NCI-H345 (cell line): ENCODE measurements at regions not wholly inside any gene's neighbourhood (a gene's known extent, or its start where the extent isn't known, plus 50 kb on each side); places are given as distances from the start of the nearest gene placed in this dataset.

Experiments
- DNase-seq: peaks from one replicate; lab custom pipeline; 2025; lab: John Stamatoyannopoulos, UW

GRCh38 chr13:106678646-106679418 lies 110.9 kb upstream of the ARGLU1 start:
- no peak for DNase-seq

GRCh38 chr13:106675311-106675710 lies 107.4 kb upstream of the ARGLU1 start:
- no peak for DNase-seq

GRCh38 chr13:106660746-106661625 lies 93.0 kb upstream of the ARGLU1 start:
- no peak for DNase-seq

GRCh38 chr13:106657104-106657503 lies 89.2 kb upstream of the ARGLU1 start:
- DNase-seq, result no peak

GRCh38 chr13:106656186-106656585 lies 88.2 kb upstream of the ARGLU1 start:
- DNase-seq, result no peak

- DNase-seq, result no peak
Measured at GRCh38 chr13:106651442-106651841, 83.5 kb upstream of the ARGLU1 start.

- no peak for DNase-seq
Measured at GRCh38 chr13:106650690-106651205, 82.8 kb upstream of the ARGLU1 start.

GRCh38 chr13:106649495-106649894 lies 81.6 kb upstream of the ARGLU1 start:
- no peak for DNase-seq

- no peak for DNase-seq
Measured at GRCh38 chr13:106640515-106640914, 72.6 kb upstream of the ARGLU1 start.

- DNase-seq, result no peak
Measured at GRCh38 chr13:106637519-106637918, 69.6 kb upstream of the ARGLU1 start.

- DNase-seq, result no peak
Measured at GRCh38 chr13:106636492-106636891, 68.6 kb upstream of the ARGLU1 start.

GRCh38 chr13:106635616-106636015 lies 67.7 kb upstream of the ARGLU1 start:
- DNase-seq, result no peak

GRCh38 chr13:106633321-106633720 lies 65.4 kb upstream of the ARGLU1 start:
- DNase-seq, result no peak

- no peak for DNase-seq
Measured at GRCh38 chr13:106630650-106631049, 62.7 kb upstream of the ARGLU1 start.

- DNase-seq, result no peak
Measured at GRCh38 chr13:106630162-106630561, 62.2 kb upstream of the ARGLU1 start.

GRCh38 chr13:106628936-106629659 lies 61.2 kb upstream of the ARGLU1 start:
- DNase-seq, result no peak

GRCh38 chr13:106626473-106626872 lies 58.5 kb upstream of the ARGLU1 start:
- DNase-seq, result no peak

- no peak for DNase-seq
Measured at GRCh38 chr13:106625578-106625977, 57.6 kb upstream of the ARGLU1 start.

GRCh38 chr13:106623799-106624460 lies 56.0 kb upstream of the ARGLU1 start:
- DNase-seq, result no peak

- DNase-seq, result no peak
Measured at GRCh38 chr13:106621833-106622232, 53.9 kb upstream of the ARGLU1 start.

- DNase-seq, result peak; percentile 56
Measured at GRCh38 chr13:106619688-106620555, 52.0 kb upstream of the ARGLU1 start.
